ENCODE measurements at regions not wholly inside any gene's neighbourhood (a gene's known extent, or its start where the extent isn't known, plus 50 kb on each side); places are given as distances from the start of the nearest gene placed in this dataset.

GRCh38 chr5:86768699-86769202, 151.0 kb downstream of the COX7C start:
- no peak for DNase-seq (ENCODE audit: low read depth)

- no peak for DNase-seq (ENCODE audit: low read depth)
These were observed 162.3 kb downstream of the COX7C start for GRCh38 chr5:86780018-86780417.

- DNase-seq (ENCODE audit: low read depth) = no peak
These were observed 169.2 kb downstream of the COX7C start for GRCh38 chr5:86786955-86787354.

- no peak for DNase-seq (ENCODE audit: low read depth)
These were observed 177.9 kb downstream of the COX7C start for GRCh38 chr5:86795659-86796058.

GRCh38 chr5:86797677-86798076, 179.9 kb downstream of the COX7C start:
- DNase-seq (ENCODE audit: low read depth) = no peak

- DNase-seq (ENCODE audit: low read depth) = peak; percentile 1
These were observed 188.5 kb downstream of the COX7C start for GRCh38 chr5:86806206-86806605.

GRCh38 chr5:86807046-86808031, 189.6 kb downstream of the COX7C start:
- DNase-seq (ENCODE audit: low read depth) = no peak

GRCh38 chr5:86814315-86814714, 196.6 kb downstream of the COX7C start:
- no peak for DNase-seq (ENCODE audit: low read depth)

- DNase-seq (ENCODE audit: low read depth) = no peak
These were observed 197.2 kb downstream of the COX7C start for GRCh38 chr5:86814907-86815306.

- DNase-seq (ENCODE audit: low read depth) = no peak
These were observed 206.9 kb downstream of the COX7C start for GRCh38 chr5:86824637-86825036.

- no peak for DNase-seq (ENCODE audit: low read depth)
These were observed 213.4 kb downstream of the COX7C start for GRCh38 chr5:86831128-86831527.

GRCh38 chr5:86833868-86834267, 216.1 kb downstream of the COX7C start:
- no peak for DNase-seq (ENCODE audit: low read depth)

- DNase-seq (ENCODE audit: low read depth) = no peak
These were observed 219.9 kb downstream of the COX7C start for GRCh38 chr5:86837610-86838009.

- no peak for DNase-seq (ENCODE audit: low read depth)
These were observed 220.3 kb downstream of the COX7C start for GRCh38 chr5:86838083-86838482.

- DNase-seq (ENCODE audit: low read depth) = no peak
These were observed 223.4 kb downstream of the COX7C start for GRCh38 chr5:86841000-86841644.

GRCh38 chr5:86858442-86858841, 240.7 kb downstream of the COX7C start:
- DNase-seq (ENCODE audit: low read depth) = no peak

- no peak for DNase-seq (ENCODE audit: low read depth)
These were observed 243.8 kb downstream of the COX7C start for GRCh38 chr5:86861512-86861911.

- DNase-seq (ENCODE audit: low read depth) = no peak
These were observed 244.4 kb downstream of the COX7C start for GRCh38 chr5:86862093-86862492.

GRCh38 chr5:86864051-86864450, 246.3 kb downstream of the COX7C start:
- DNase-seq (ENCODE audit: low read depth) = no peak

GRCh38 chr5:86865256-86865785, 247.6 kb downstream of the COX7C start:
- DNase-seq (ENCODE audit: low read depth) = no peak

GRCh38 chr5:86866036-86866435, 248.3 kb downstream of the COX7C start:
- DNase-seq (ENCODE audit: low read depth) = no peak

GRCh38 chr5:86869268-86869667, 251.5 kb downstream of the COX7C start:
- no peak for DNase-seq (ENCODE audit: low read depth)

All from LHCN-M2 (cell line).